ENCODE measurements at regions not wholly inside any gene's neighbourhood (a gene's known extent, or its start where the extent isn't known, plus 50 kb on each side); places are given as distances from the start of the nearest gene placed in this dataset.

DNA sequence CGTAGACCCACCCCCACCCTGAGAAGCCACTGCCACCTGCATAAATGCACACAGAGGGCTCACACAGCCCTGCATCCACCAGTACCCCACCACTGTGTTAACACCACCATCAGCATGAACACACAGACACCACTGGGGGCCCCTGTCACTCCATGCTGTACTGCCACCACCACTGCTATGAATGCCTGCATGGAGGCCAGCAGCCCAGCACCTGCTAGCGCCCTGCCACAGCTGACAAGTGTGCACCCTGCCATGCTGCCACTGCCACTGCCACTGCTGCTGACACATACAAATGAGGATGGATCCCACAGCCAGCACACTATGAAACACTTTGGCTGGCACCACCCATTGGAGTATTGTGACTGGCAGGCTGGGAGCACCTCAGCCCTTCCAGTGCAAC is 361.0 kb downstream of the TAFA4 start:
- no peak for DNase-seq
- CTCF ChIA-PET, result no interaction called here
- Histone ChIP-seq H4K20me1 (ENCODE audit: insufficient read depth) (no peaks in the 10 kb centered on the region), H3K4me2 (no peak overlapping the region), H3K79me2 (ENCODE audit: insufficient read depth) (no peaks in the 10 kb centered on the region), H3K9me2 (no peaks in the 10 kb centered on the region), H3K27me3 (ENCODE audit: insufficient read depth) (no peaks in the 10 kb centered on the region), H3K27ac (ENCODE audit: low read depth in 2 of 2, low read length in 1 of 2) (no peak overlapping the region), H3F3A (replicated peaks; ENCODE audit: insufficient read depth) (no peaks in the 10 kb centered on the region), H3K4me3 (ENCODE audit: low read depth in 2 of 2, low read length in 1 of 2) (no peak overlapping the region), H3K36me3 (replicated peaks in 1 of 2; ENCODE audit: control insufficient read depth in 1 of 2, insufficient read depth in 2 of 2, low read length in 1 of 2) (no peaks in the 10 kb centered on the region), H3K9me3 (peaks cover 1% of the 10 kb centered on the region; the same call in 1 of the 2 replicates), H3K4me1 (ENCODE audit: control insufficient read depth in 1 of 2, insufficient read depth in 2 of 2, low read depth in 1 of 2, low read length in 1 of 2) (no peaks in the 10 kb centered on the region), H3K9ac (no peak overlapping the region), H2AFZ (ENCODE audit: low read depth) (no peak overlapping the region)
- TF ChIP-seq TAF1 (IDR thresholded peaks at IDR 0.05; ENCODE audit: borderline replicate concordance, low read depth, low read length) (no peak), RAD21 (IDR thresholded peaks at IDR 0.05; ENCODE audit: low read length) (no peak), FOSL2 (IDR thresholded peaks at IDR 0.05; ENCODE audit: borderline replicate concordance, low read depth) (no peak), MXI1 (IDR thresholded peaks at IDR 0.05; ENCODE audit: low read depth, low read length) (no peak), YY1 (IDR thresholded peaks at IDR 0.05; ENCODE audit: low read depth) (no peak), RFX5 (IDR thresholded peaks at IDR 0.05; ENCODE audit: low read length) (no peak), FOXJ3 (CRISPR knock-in tag; IDR thresholded peaks at IDR 0.05) (no peak), NFIC (IDR thresholded peaks at IDR 0.05; ENCODE audit: borderline replicate concordance) (no peak), POLR2AphosphoS5 (IDR thresholded peaks at IDR 0.05; ENCODE audit: low read depth, low read length) (no peak), RXRA (IDR thresholded peaks at IDR 0.05; ENCODE audit: borderline replicate concordance, low read depth) (no peak), EZH2phosphoT487 (IDR thresholded peaks at IDR 0.05; ENCODE audit: borderline replicate concordance, low read depth) (no peak)
- TF ChIP-seq, protein P1, sequence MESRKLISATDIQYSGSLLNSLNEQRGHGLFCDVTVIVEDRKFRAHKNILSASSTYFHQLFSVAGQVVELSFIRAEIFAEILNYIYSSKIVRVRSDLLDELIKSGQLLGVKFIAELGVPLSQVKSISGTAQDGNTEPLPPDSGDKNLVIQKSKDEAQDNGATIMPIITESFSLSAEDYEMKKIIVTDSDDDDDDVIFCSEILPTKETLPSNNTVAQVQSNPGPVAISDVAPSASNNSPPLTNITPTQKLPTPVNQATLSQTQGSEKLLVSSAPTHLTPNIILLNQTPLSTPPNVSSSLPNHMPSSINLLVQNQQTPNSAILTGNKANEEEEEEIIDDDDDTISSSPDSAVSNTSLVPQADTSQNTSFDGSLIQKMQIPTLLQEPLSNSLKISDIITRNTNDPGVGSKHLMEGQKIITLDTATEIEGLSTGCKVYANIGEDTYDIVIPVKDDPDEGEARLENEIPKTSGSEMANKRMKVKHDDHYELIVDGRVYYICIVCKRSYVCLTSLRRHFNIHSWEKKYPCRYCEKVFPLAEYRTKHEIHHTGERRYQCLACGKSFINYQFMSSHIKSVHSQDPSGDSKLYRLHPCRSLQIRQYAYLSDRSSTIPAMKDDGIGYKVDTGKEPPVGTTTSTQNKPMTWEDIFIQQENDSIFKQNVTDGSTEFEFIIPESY (IDR thresholded peaks at IDR 0.05; ENCODE audit: borderline replicate concordance, low read depth), result no peak
- TF ChIP-seq, protein P2, sequence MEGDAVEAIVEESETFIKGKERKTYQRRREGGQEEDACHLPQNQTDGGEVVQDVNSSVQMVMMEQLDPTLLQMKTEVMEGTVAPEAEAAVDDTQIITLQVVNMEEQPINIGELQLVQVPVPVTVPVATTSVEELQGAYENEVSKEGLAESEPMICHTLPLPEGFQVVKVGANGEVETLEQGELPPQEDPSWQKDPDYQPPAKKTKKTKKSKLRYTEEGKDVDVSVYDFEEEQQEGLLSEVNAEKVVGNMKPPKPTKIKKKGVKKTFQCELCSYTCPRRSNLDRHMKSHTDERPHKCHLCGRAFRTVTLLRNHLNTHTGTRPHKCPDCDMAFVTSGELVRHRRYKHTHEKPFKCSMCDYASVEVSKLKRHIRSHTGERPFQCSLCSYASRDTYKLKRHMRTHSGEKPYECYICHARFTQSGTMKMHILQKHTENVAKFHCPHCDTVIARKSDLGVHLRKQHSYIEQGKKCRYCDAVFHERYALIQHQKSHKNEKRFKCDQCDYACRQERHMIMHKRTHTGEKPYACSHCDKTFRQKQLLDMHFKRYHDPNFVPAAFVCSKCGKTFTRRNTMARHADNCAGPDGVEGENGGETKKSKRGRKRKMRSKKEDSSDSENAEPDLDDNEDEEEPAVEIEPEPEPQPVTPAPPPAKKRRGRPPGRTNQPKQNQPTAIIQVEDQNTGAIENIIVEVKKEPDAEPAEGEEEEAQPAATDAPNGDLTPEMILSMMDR (IDR thresholded peaks at IDR 0.05), result no peak
- POLR2A ChIA-PET, result no interaction called here
- 7% methylated on average over 2 of the region's 2 CpGs for WGBS (ENCODE audit: low lambda C conversion rate)

DNA sequence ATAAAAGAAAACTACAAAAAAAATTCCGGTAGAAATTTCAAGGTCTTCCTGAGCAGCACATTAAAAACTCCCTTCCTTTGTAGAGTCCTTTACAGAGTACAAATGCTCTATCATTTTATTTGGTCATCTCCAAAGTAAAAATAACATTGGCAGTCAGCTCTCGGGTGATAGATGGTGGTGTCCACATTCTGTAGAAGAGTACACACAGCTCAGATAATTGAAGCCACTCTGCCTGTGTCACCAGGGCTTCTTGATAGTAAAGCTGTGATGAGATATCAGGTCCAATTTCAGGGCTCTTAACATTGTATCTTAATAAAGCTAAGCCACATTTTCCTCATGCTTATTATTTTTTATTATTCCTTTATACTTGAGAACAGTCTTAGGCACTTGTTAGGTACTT is 371.6 kb downstream of the TAFA4 start:
- POLR2A ChIA-PET, result no interaction called here
- Histone ChIP-seq H3K4me2 (no peak overlapping the region), H3F3A (replicated peaks; ENCODE audit: insufficient read depth) (no peaks in the 10 kb centered on the region), H4K20me1 (ENCODE audit: insufficient read depth) (no peaks in the 10 kb centered on the region), H3K9ac (no peak overlapping the region), H3K4me1 (ENCODE audit: control insufficient read depth in 1 of 2, insufficient read depth in 2 of 2, low read depth in 1 of 2, low read length in 1 of 2) (no peaks in the 10 kb centered on the region), H3K27me3 (ENCODE audit: insufficient read depth) (no peaks in the 10 kb centered on the region), H2AFZ (ENCODE audit: low read depth) (no peak overlapping the region), H3K9me3 (no peaks in the 10 kb centered on the region), H3K36me3 (replicated peaks in 1 of 2; ENCODE audit: control insufficient read depth in 1 of 2, insufficient read depth in 2 of 2, low read length in 1 of 2) (no peaks in the 10 kb centered on the region), H3K79me2 (ENCODE audit: insufficient read depth) (no peaks in the 10 kb centered on the region), H3K9me2 (no peaks in the 10 kb centered on the region), H3K4me3 (ENCODE audit: low read depth in 2 of 2, low read length in 1 of 2) (no peak overlapping the region), H3K27ac (ENCODE audit: low read depth in 2 of 2, low read length in 1 of 2) (no peak overlapping the region)
- no peak for DNase-seq
- CTCF ChIA-PET, result no interaction called here
- 33% methylated on average over 2 of the region's 2 CpGs for WGBS (ENCODE audit: low lambda C conversion rate)
- TF ChIP-seq, protein P3, sequence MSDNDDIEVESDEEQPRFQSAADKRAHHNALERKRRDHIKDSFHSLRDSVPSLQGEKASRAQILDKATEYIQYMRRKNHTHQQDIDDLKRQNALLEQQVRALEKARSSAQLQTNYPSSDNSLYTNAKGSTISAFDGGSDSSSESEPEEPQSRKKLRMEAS (IDR thresholded peaks at IDR 0.05; ENCODE audit: low read depth), result no peak
- TF ChIP-seq GABPA (IDR thresholded peaks at IDR 0.05; ENCODE audit: low read depth) (no peak), TEAD4 (IDR thresholded peaks at IDR 0.05; ENCODE audit: borderline replicate concordance, insufficient read depth) (no peak), SMC3 (IDR thresholded peaks at IDR 0.05; ENCODE audit: low read depth, low read length) (no peak), RAD21 (IDR thresholded peaks at IDR 0.05; ENCODE audit: low read length) (no peak), EP300 (IDR thresholded peaks at IDR 0.05; ENCODE audit: borderline replicate concordance in 1 of 2, low read depth in 1 of 2, low read length in 1 of 2) (no peak), RFX5 (IDR thresholded peaks at IDR 0.05; ENCODE audit: low read length) (no peak)
- TF ChIP-seq, protein P2 (IDR thresholded peaks at IDR 0.05), result no peak
- TF ChIP-seq, protein P4, sequence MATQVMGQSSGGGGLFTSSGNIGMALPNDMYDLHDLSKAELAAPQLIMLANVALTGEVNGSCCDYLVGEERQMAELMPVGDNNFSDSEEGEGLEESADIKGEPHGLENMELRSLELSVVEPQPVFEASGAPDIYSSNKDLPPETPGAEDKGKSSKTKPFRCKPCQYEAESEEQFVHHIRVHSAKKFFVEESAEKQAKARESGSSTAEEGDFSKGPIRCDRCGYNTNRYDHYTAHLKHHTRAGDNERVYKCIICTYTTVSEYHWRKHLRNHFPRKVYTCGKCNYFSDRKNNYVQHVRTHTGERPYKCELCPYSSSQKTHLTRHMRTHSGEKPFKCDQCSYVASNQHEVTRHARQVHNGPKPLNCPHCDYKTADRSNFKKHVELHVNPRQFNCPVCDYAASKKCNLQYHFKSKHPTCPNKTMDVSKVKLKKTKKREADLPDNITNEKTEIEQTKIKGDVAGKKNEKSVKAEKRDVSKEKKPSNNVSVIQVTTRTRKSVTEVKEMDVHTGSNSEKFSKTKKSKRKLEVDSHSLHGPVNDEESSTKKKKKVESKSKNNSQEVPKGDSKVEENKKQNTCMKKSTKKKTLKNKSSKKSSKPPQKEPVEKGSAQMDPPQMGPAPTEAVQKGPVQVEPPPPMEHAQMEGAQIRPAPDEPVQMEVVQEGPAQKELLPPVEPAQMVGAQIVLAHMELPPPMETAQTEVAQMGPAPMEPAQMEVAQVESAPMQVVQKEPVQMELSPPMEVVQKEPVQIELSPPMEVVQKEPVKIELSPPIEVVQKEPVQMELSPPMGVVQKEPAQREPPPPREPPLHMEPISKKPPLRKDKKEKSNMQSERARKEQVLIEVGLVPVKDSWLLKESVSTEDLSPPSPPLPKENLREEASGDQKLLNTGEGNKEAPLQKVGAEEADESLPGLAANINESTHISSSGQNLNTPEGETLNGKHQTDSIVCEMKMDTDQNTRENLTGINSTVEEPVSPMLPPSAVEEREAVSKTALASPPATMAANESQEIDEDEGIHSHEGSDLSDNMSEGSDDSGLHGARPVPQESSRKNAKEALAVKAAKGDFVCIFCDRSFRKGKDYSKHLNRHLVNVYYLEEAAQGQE (IDR thresholded peaks at IDR 0.05; ENCODE audit: low read depth, low read length), result no peak
